ENCODE measurements at regions not wholly inside any gene's neighbourhood (a gene's known extent, or its start where the extent isn't known, plus 50 kb on each side); places are given as distances from the start of the nearest gene placed in this dataset.

GRCh38 chr18:39340418-39340817 is 1774.8 kb upstream of the CELF4 start:
- no peak for TF ChIP-seq CTCF (IDR thresholded peaks at IDR 0.05; ENCODE audit: low read length)
- TF ChIP-seq EZH2 (IDR thresholded peaks at IDR 0.05; ENCODE audit: borderline replicate concordance, low read length) = no peak
